ENCODE measurements at regions not wholly inside any gene's neighbourhood (a gene's known extent, or its start where the extent isn't known, plus 50 kb on each side); places are given as distances from the start of the nearest gene placed in this dataset.
"Not testable (repeated sequence)": the region's sequence is repeated elsewhere in the genome, so short reads cannot be mapped to it uniquely, and the experiment has no call there.

GRCh38 chr6:14520536-14520935 lies 403.0 kb downstream of the CD83 start:
- no peak for DNase-seq (ENCODE audit: low read depth)
- H3K4me3 ChIP-seq (ENCODE audit: control insufficient read depth, low read depth, low read length): no peak overlapping the region
- TF ChIP-seq CTCF (IDR thresholded peaks at IDR 0.05; ENCODE audit: control insufficient read depth, insufficient read depth, low read depth, low read length, missing control alignments): no peak

GRCh38 chr6:14521141-14521540 lies 403.6 kb downstream of the CD83 start:
- no peak for TF ChIP-seq CTCF (IDR thresholded peaks at IDR 0.05; ENCODE audit: control insufficient read depth, insufficient read depth, low read depth, low read length, missing control alignments)
- DNase-seq (ENCODE audit: low read depth): no peak
- H3K4me3 ChIP-seq (ENCODE audit: control insufficient read depth, low read depth, low read length): no peak overlapping the region

GRCh38 chr6:14521861-14522260 lies 404.3 kb downstream of the CD83 start:
- not testable (repeated sequence) for DNase-seq (ENCODE audit: low read depth); H3K4me3 ChIP-seq (ENCODE audit: control insufficient read depth, low read depth, low read length)

GRCh38 chr6:14524319-14524718 lies 406.7 kb downstream of the CD83 start:
- H3K4me3 ChIP-seq (ENCODE audit: control insufficient read depth, low read depth, low read length): no peak overlapping the region
- TF ChIP-seq CTCF (IDR thresholded peaks at IDR 0.05; ENCODE audit: control insufficient read depth, insufficient read depth, low read depth, low read length, missing control alignments): no peak
- DNase-seq (ENCODE audit: low read depth): peak; percentile 71

DNA sequence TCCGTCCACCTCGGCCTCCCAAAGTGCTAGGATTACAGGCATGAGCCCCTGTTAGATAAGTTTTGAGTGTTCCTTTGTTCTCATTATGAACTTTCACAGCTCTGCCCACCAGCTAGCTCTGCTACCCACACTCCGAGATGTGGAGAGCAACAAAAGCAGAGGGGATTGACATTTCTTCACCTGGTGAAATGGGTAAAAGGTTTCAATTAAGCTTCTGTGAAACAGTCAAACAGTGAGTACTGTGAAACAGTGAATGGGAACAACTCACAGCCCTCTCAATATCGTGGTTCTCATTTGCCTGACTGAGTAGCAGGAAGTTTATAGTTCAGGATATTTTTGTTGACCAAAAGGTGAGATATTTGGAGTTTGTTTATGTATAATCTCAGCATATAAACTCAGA lies 412.8 kb downstream of the CD83 start:
- TF ChIP-seq CTCF (IDR thresholded peaks at IDR 0.05; ENCODE audit: control insufficient read depth, insufficient read depth, low read depth, low read length, missing control alignments): no peak
- H3K4me3 ChIP-seq (ENCODE audit: control insufficient read depth, low read depth, low read length): no peak overlapping the region
- no peak for DNase-seq (ENCODE audit: low read depth)

GRCh38 chr6:14533446-14533845 lies 415.9 kb downstream of the CD83 start:
- no peak overlapping the region for H3K4me3 ChIP-seq (ENCODE audit: control insufficient read depth, low read depth, low read length)
- no peak for TF ChIP-seq CTCF (IDR thresholded peaks at IDR 0.05; ENCODE audit: control insufficient read depth, insufficient read depth, low read depth, low read length, missing control alignments)
- DNase-seq (ENCODE audit: low read depth): no peak

GRCh38 chr6:14537030-14537429 lies 419.5 kb downstream of the CD83 start:
- TF ChIP-seq CTCF (IDR thresholded peaks at IDR 0.05; ENCODE audit: control insufficient read depth, insufficient read depth, low read depth, low read length, missing control alignments): no peak
- no peak for DNase-seq (ENCODE audit: low read depth)

More at GRCh38 chr6:14537030-14537429, 419.5 kb downstream of the CD83 start:
- no peak overlapping the region for H3K4me3 ChIP-seq (ENCODE audit: control insufficient read depth, low read depth, low read length)
